ENCODE measurements at regions not wholly inside any gene's neighbourhood (a gene's known extent, or its start where the extent isn't known, plus 50 kb on each side); places are given as distances from the start of the nearest gene placed in this dataset.

- Histone ChIP-seq H3K27ac (no peak overlapping the region), H3K4me3 (ENCODE audit: low read depth in 1 of 2, low read length in 1 of 2) (no peak overlapping the region), H3K27me3 (no peaks in the 10 kb centered on the region), H3K36me3 (no peaks in the 10 kb centered on the region), H3K4me1 (ENCODE audit: control insufficient read depth in 1 of 2, insufficient read depth in 1 of 2, low read depth in 1 of 2, low read length in 1 of 2) (no peaks in the 10 kb centered on the region), H3K9me3 (no peaks in the 10 kb centered on the region)
- TF ChIP-seq, protein P1, sequence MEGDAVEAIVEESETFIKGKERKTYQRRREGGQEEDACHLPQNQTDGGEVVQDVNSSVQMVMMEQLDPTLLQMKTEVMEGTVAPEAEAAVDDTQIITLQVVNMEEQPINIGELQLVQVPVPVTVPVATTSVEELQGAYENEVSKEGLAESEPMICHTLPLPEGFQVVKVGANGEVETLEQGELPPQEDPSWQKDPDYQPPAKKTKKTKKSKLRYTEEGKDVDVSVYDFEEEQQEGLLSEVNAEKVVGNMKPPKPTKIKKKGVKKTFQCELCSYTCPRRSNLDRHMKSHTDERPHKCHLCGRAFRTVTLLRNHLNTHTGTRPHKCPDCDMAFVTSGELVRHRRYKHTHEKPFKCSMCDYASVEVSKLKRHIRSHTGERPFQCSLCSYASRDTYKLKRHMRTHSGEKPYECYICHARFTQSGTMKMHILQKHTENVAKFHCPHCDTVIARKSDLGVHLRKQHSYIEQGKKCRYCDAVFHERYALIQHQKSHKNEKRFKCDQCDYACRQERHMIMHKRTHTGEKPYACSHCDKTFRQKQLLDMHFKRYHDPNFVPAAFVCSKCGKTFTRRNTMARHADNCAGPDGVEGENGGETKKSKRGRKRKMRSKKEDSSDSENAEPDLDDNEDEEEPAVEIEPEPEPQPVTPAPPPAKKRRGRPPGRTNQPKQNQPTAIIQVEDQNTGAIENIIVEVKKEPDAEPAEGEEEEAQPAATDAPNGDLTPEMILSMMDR (IDR thresholded peaks at IDR 0.05): no peak
These were observed 271.6 kb upstream of the CLEC14A start for GRCh38 chr14:38527502-38527878.

GRCh38 chr14:38526826-38527501 is 271.1 kb upstream of the CLEC14A start:
- Histone ChIP-seq H3K9me3 (no peaks in the 10 kb centered on the region), H3K27ac (no peak overlapping the region), H3K36me3 (no peaks in the 10 kb centered on the region), H3K4me1 (ENCODE audit: control insufficient read depth in 1 of 2, insufficient read depth in 1 of 2, low read depth in 1 of 2, low read length in 1 of 2) (no peaks in the 10 kb centered on the region), H3K4me3 (ENCODE audit: low read depth in 1 of 2, low read length in 1 of 2) (no peak overlapping the region), H3K27me3 (no peaks in the 10 kb centered on the region)
- TF ChIP-seq, protein P1 (IDR thresholded peaks at IDR 0.05): no peak

DNA sequence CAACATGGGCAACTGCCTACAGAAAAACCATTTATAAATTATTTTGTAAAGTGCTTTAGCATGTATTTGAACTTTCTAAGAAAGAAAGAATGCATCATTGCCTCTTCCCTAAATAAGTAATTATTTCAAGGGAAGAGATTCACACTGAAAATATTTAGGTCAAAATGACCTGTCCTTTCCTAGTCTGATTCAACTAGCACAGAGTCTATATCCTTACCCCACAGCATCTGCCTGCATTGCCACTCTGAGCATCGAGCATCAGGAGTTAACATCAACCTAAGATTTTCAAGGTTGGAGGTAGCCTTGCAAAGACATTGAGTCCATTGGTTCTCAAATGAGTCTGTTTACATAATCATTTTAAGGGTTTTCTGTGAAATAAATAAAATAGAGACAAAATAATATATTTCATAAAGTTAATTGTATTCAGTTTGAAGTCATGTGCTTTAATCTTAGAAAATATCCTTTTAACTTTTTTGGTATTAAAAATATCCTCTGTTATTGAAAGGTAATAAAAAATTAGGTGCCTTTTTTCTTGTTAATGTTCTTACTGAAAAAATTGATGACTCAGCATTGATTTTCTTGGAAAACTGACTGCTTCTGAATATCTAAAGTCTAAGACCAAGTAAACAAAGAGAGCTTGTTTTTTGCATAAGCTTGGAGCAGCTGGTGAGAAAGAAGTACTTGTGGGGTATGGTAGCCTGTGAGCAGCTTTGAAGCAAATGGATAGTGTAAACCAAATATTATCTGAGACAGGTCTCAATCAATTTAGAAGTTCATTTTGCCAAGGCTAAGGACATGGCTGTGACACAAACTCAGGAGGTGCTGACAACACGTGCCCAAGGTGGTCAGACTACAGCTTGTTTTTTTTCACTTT is 269.0 kb upstream of the CLEC14A start:
- TF ChIP-seq, protein P1 (IDR thresholded peaks at IDR 0.05): no peak
- Histone ChIP-seq H3K4me1 (ENCODE audit: control insufficient read depth in 1 of 2, insufficient read depth in 1 of 2, low read depth in 1 of 2, low read length in 1 of 2) (no peaks in the 10 kb centered on the region), H3K27ac (no peak overlapping the region), H3K4me3 (ENCODE audit: low read depth in 1 of 2, low read length in 1 of 2) (no peak overlapping the region), H3K27me3 (no peaks in the 10 kb centered on the region), H3K9me3 (no peaks in the 10 kb centered on the region), H3K36me3 (no peaks in the 10 kb centered on the region)

GRCh38 chr14:38522724-38523123 is 266.8 kb upstream of the CLEC14A start:
- TF ChIP-seq, protein P1 (IDR thresholded peaks at IDR 0.05): no peak
- no peaks in the 10 kb centered on the region for H3K27me3 ChIP-seq
- no peak overlapping the region for H3K4me3 ChIP-seq (ENCODE audit: low read depth in 1 of 2, low read length in 1 of 2)
- H3K9me3 ChIP-seq: no peaks in the 10 kb centered on the region
- no peaks in the 10 kb centered on the region for H3K36me3 ChIP-seq
- H3K27ac ChIP-seq: no peak overlapping the region
- no peaks in the 10 kb centered on the region for H3K4me1 ChIP-seq (ENCODE audit: control insufficient read depth in 1 of 2, insufficient read depth in 1 of 2, low read depth in 1 of 2, low read length in 1 of 2)

DNA sequence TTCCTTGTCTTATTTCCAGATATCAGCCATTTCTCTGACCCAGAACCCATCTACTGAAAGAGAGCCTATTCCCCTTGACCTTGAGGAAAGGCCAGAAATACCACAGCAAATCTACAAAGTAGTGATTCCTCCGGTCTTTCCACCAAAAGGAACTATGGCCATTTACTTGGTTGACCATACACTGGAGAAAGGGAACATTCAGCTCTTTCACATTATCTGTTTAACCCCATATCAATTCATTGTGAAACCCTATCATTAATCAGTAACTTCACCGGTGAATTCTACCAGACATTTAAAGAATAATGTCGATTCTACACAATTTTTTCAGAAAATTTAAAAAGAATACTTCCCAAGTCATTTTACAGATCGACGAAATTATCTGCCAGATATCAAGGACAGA is 265.7 kb upstream of the CLEC14A start:
- H3K4me3 ChIP-seq (ENCODE audit: low read depth in 1 of 2, low read length in 1 of 2): no peak overlapping the region
- TF ChIP-seq, protein P1 (IDR thresholded peaks at IDR 0.05): no peak
- no peaks in the 10 kb centered on the region for H3K4me1 ChIP-seq (ENCODE audit: control insufficient read depth in 1 of 2, insufficient read depth in 1 of 2, low read depth in 1 of 2, low read length in 1 of 2)
- H3K36me3 ChIP-seq: no peaks in the 10 kb centered on the region
- H3K9me3 ChIP-seq: no peaks in the 10 kb centered on the region
- H3K27ac ChIP-seq: no peak overlapping the region
- no peaks in the 10 kb centered on the region for H3K27me3 ChIP-seq

All from neutrophil (primary cell).